H9 (cell line): ENCODE measurements at regions not wholly inside any gene's neighbourhood (a gene's known extent, or its start where the extent isn't known, plus 50 kb on each side); places are given as distances from the start of the nearest gene placed in this dataset.

Source experiments
- DNase-seq: peaks from one replicate; pipeline ENCODE4 v3.0.0-alpha.2; 2017
- H2AFZ ChIP-seq: one replicate; pipeline ENCODE4 v1.6.1; 2013; ENCODE audit warnings: mild to moderate bottlenecking, low read length, control low read depth, moderate library complexity
- H2AK5ac ChIP-seq: 2 replicates; pipeline ENCODE4 v1.6.1; 2013; ENCODE audit warnings: low read length, control low read depth, mixed read lengths; ENCODE audit not compliant: insufficient read length
- H2BK120ac ChIP-seq: one replicate; pipeline ENCODE4 v1.6.1; 2013; ENCODE audit warnings: low read depth, mild to moderate bottlenecking, low read length, control low read depth, inconsistent platforms; ENCODE audit not compliant: poor library complexity, severe bottlenecking
- H2BK12ac ChIP-seq: 2 replicates; pipeline ENCODE4 v1.6.1; 2013; ENCODE audit warnings: low read length, control low read depth, mixed read lengths, low read depth; ENCODE audit not compliant: insufficient read length
- H2BK15ac ChIP-seq: 2 replicates; pipeline ENCODE4 v1.6.1; 2013; ENCODE audit warnings: low read depth, low read length, control low read depth
- H2BK20ac ChIP-seq: one replicate; pipeline ENCODE4 v1.6.1; 2013; ENCODE audit warnings: low read depth, mild to moderate bottlenecking, low read length, control low read depth, inconsistent platforms; ENCODE audit not compliant: poor library complexity, severe bottlenecking
- H2BK5ac ChIP-seq: 2 replicates; pipeline ENCODE4 v1.6.1; 2013; ENCODE audit warnings: low read length, control low read depth, mixed read lengths; ENCODE audit not compliant: insufficient read length
- H3K14ac ChIP-seq: 2 replicates; pipeline ENCODE4 v1.6.1; 2013; ENCODE audit warnings: low read length, control low read depth; ENCODE audit not compliant: insufficient read depth
- H3K18ac ChIP-seq: 2 replicates; pipeline ENCODE4 v1.6.1; 2013; ENCODE audit warnings: low read depth, mild to moderate bottlenecking, mixed read lengths, low read length, control low read depth; ENCODE audit not compliant: insufficient read length
- H3K23ac ChIP-seq: 2 replicates; pipeline ENCODE4 v1.6.1; 2013; ENCODE audit warnings: low read length, control low read depth, mixed read lengths, low read depth; ENCODE audit not compliant: insufficient read length
- H3K23me2 ChIP-seq: 2 replicates; pipeline ENCODE4 v1.6.1; 2013; ENCODE audit warnings: low read depth, mild to moderate bottlenecking, mixed read lengths, low read length, control low read depth; ENCODE audit not compliant: insufficient read length, poor library complexity, severe bottlenecking
- H3K27ac ChIP-seq: 2 replicates; pipeline ENCODE4 v1.5.1; 2013; ENCODE audit warnings: low read length, control low read depth, mixed read lengths, low read depth; ENCODE audit not compliant: insufficient read length
- H3K27me3 ChIP-seq: 2 replicates; pipeline ENCODE4 v1.6.1; 2013; ENCODE audit warnings: low read length, control low read depth, inconsistent platforms; ENCODE audit not compliant: insufficient read depth
- H3K4ac ChIP-seq: 2 replicates; pipeline ENCODE4 v1.6.1; 2013; ENCODE audit warnings: low read depth, mild to moderate bottlenecking, control low read depth, inconsistent platforms, low read length, moderate library complexity
- H3K4me1 ChIP-seq: 2 replicates; pipeline ENCODE4 v1.6.1; 2013; ENCODE audit warnings: low read length, control low read depth, inconsistent platforms; ENCODE audit not compliant: insufficient read depth
- H3K4me2 ChIP-seq: 2 replicates; pipeline ENCODE4 v1.6.1; 2013; ENCODE audit warnings: low read length, control low read depth, mixed read lengths; ENCODE audit not compliant: insufficient read length, insufficient read depth
- H3K56ac ChIP-seq: 2 replicates; pipeline ENCODE4 v1.6.1; 2013; ENCODE audit warnings: low read depth, mild to moderate bottlenecking, mixed read lengths, low read length, control low read depth; ENCODE audit not compliant: insufficient read length
- H3K79me1 ChIP-seq: 2 replicates; pipeline ENCODE4 v1.6.1; 2013; ENCODE audit warnings: low read depth, mild to moderate bottlenecking, moderate library complexity, low read length, control low read depth, inconsistent platforms; ENCODE audit not compliant: insufficient read depth, poor library complexity, severe bottlenecking
- H3K79me2 ChIP-seq: 2 replicates; pipeline ENCODE4 v1.6.1; 2013; ENCODE audit warnings: low read length, control low read depth, inconsistent platforms; ENCODE audit not compliant: insufficient read depth
- H3K9ac ChIP-seq: 2 replicates; pipeline ENCODE4 v1.6.1; 2013; ENCODE audit warnings: low read length, control low read depth, mixed read lengths; ENCODE audit not compliant: insufficient read length; ENCODE audit errors: extremely low read depth
- H3K9me3 ChIP-seq: one replicate; pipeline ENCODE4 v1.6.1; 2013; ENCODE audit warnings: low read depth, low read length, inconsistent platforms; ENCODE audit not compliant: control insufficient read depth
- H3T11ph ChIP-seq: one replicate; pipeline ENCODE4 v1.6.1; 2013; ENCODE audit warnings: mild to moderate bottlenecking, low read length, control low read depth, inconsistent platforms
- H4K20me1 ChIP-seq: one replicate; pipeline ENCODE4 v1.6.1; 2013; ENCODE audit not compliant: control insufficient read depth, insufficient read length, insufficient read depth
- H4K5ac ChIP-seq: 2 replicates; pipeline ENCODE4 v1.6.1; 2013; ENCODE audit warnings: low read depth, mild to moderate bottlenecking, mixed read lengths, low read length, control low read depth; ENCODE audit not compliant: insufficient read length
- H4K8ac ChIP-seq: replicated peaks from 2 replicates; pipeline ENCODE4 v1.6.1; 2013; ENCODE audit warnings: low read length, control low read depth, mixed read lengths, low read depth; ENCODE audit not compliant: insufficient read length
- H4K91ac ChIP-seq: 2 replicates; pipeline ENCODE4 v1.6.1; 2013; ENCODE audit warnings: low read depth, mild to moderate bottlenecking, moderate library complexity, mixed read lengths, low read length, control low read depth; ENCODE audit not compliant: insufficient read length
- H3K27ac Mint-ChIP-seq, 3 experiments: 2 replicates in 2 of 3; 3 replicates in 1 of 3; pipeline ENCODE4 v1.8.0; 2020 to 2021; ENCODE audit warnings: mixed read lengths in 3 of 3, mild to moderate bottlenecking in 1 of 3, moderate library complexity in 1 of 3
- H3K27me3 Mint-ChIP-seq: 2 replicates; pipeline ENCODE4 v1.8.0; 2021; ENCODE audit warnings: low read depth, mild to moderate bottlenecking, moderate library complexity, mixed read lengths
- H3K36me3 Mint-ChIP-seq, 3 experiments: 2 replicates in 2 of 3; 3 replicates in 1 of 3; pipeline ENCODE4 v1.8.0; 2020 to 2021; ENCODE audit warnings: low read depth in 3 of 3, mixed read lengths in 3 of 3; ENCODE audit not compliant: insufficient read depth in 1 of 3
- H3K4me1 Mint-ChIP-seq, 2 experiments: 2 replicates each; pipeline ENCODE4 v1.8.0; 2020; ENCODE audit warnings: mixed read lengths in 2 of 2
- H3K4me3 Mint-ChIP-seq, 2 experiments: 2 replicates in 1 of 2; 3 replicates in 1 of 2; pipeline ENCODE4 v1.8.0; 2020 to 2021; ENCODE audit warnings: mild to moderate bottlenecking in 2 of 2, mixed read lengths in 2 of 2, moderate library complexity in 1 of 2
- H3K9me3 Mint-ChIP-seq, 2 experiments: 2 replicates in 1 of 2; 3 replicates in 1 of 2; pipeline ENCODE4 v1.8.0; 2020; ENCODE audit warnings: mild to moderate bottlenecking in 2 of 2, mixed read lengths in 2 of 2, moderate library complexity in 1 of 2
- WGBS: extraction: QIAGEN DNeasy Blood & Tissue Kit; methylation state at CpG from one replicate; pipeline ENCODE4 v1.1.7; 2013; ENCODE audit warnings: missing lambda C conversion rate, low lambda C conversion rate, mixed read lengths; ENCODE audit not compliant: insufficient read length; ENCODE audit errors: extremely low coverage; 5-methylcytosine and 5-hydroxymethylcytosine counted together
- TF ChIP-seq, protein P1 (sequence below): fragments of 200-600 bp; sonication (generic); conservative IDR thresholded peaks from 3 replicates; pipeline ENCODE4 v1.8.0; 2021; ENCODE audit warnings: antibody characterized with exemption, mild to moderate bottlenecking

DNA sequence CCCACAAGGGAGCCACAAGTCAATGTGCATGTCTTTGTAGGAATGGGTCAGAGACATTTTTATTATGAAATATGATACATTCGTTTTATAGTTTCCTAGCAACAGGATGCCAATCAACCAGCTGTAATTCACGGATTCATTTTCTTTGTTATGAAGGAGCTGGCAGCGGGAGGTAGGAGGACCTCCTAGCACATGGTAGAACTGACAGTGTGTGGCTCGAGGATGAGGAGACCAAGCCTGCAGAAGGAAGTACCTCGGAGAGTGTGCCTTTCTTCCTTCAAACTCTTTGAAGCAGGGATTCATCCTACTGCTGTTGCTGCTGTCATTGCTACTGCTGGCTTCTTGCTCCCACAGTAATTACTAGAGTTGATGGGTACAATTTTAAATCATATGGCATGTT is 504.8 kb upstream of the KLHL29 start:
- no peak overlapping the region for H3T11ph ChIP-seq
- H4K8ac ChIP-seq: no peak overlapping the region
- no peak overlapping the region for H3K23ac ChIP-seq
- Mint-ChIP-seq H3K27ac (no peak overlapping the region), H3K36me3 (peaks cover 4 to 19% (median 19%) of the 10 kb centered on the region in 3 experiments), H3K27me3 (no peaks in the 10 kb centered on the region; the same call in 1 of the 2 replicates), H3K4me1 (peaks cover 26 to 40% of the 10 kb centered on the region in 2 experiments), H3K9me3 (peaks cover 13 to 17% of the 10 kb centered on the region in 2 experiments), H3K4me3 (no peak overlapping the region)
- no peaks in the 10 kb centered on the region for H3K27me3 ChIP-seq
- no peak overlapping the region for H3K4ac ChIP-seq
- DNase-seq: no peak
- H3K4me2 ChIP-seq: no peak overlapping the region
- H2BK20ac ChIP-seq: no peak overlapping the region
- no peak overlapping the region for H2BK12ac ChIP-seq
- H3K18ac ChIP-seq: no peak overlapping the region
- no peaks in the 10 kb centered on the region for H3K9me3 ChIP-seq
- TF ChIP-seq, protein P1, sequence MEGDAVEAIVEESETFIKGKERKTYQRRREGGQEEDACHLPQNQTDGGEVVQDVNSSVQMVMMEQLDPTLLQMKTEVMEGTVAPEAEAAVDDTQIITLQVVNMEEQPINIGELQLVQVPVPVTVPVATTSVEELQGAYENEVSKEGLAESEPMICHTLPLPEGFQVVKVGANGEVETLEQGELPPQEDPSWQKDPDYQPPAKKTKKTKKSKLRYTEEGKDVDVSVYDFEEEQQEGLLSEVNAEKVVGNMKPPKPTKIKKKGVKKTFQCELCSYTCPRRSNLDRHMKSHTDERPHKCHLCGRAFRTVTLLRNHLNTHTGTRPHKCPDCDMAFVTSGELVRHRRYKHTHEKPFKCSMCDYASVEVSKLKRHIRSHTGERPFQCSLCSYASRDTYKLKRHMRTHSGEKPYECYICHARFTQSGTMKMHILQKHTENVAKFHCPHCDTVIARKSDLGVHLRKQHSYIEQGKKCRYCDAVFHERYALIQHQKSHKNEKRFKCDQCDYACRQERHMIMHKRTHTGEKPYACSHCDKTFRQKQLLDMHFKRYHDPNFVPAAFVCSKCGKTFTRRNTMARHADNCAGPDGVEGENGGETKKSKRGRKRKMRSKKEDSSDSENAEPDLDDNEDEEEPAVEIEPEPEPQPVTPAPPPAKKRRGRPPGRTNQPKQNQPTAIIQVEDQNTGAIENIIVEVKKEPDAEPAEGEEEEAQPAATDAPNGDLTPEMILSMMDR: no peak
- WGBS: no CpG with 5 or more reads among the region's 5 CpGs
- no peak overlapping the region for H2AK5ac ChIP-seq
- H4K5ac ChIP-seq: no peak overlapping the region
- no peaks in the 10 kb centered on the region for H3K79me1 ChIP-seq
- no peak overlapping the region for H2BK5ac ChIP-seq
- H4K91ac ChIP-seq: no peak overlapping the region
- no peaks in the 10 kb centered on the region for H3K23me2 ChIP-seq
- no peak overlapping the region for H2BK120ac ChIP-seq
- no peak overlapping the region for H3K27ac ChIP-seq
- no peaks in the 10 kb centered on the region for H3K79me2 ChIP-seq
- H2BK15ac ChIP-seq: no peak overlapping the region
- peaks cover 7% of the 10 kb centered on the region; the same call in 1 of the 2 replicates for H3K4me1 ChIP-seq
- H2AFZ ChIP-seq: no peak overlapping the region
- no peak overlapping the region for H3K14ac ChIP-seq
- no peak overlapping the region for H3K56ac ChIP-seq
- H4K20me1 ChIP-seq: no peaks in the 10 kb centered on the region
- H3K9ac ChIP-seq: no peak overlapping the region
